NOMO-1 treated with dmso at 0.1 percent for 144 hours (cell line): ENCODE measurements at regions not wholly inside any gene's neighbourhood (a gene's known extent, or its start where the extent isn't known, plus 50 kb on each side); places are given as distances from the start of the nearest gene placed in this dataset.
A peak's percentile ranks its signal among the peaks of the same experiment; 100 is the strongest.

Experiments
- DNase-seq: peaks from one replicate; lab custom pipeline; 2025; ENCODE audit not compliant: unreplicated experiment; lab: John Stamatoyannopoulos, UW

GRCh38 chr2:128467321-128467969, 148.8 kb upstream of the HS6ST1 start:
- DNase-seq: no peak

- no peak for DNase-seq
Measured at GRCh38 chr2:128468186-128468920, 149.7 kb upstream of the HS6ST1 start.

GRCh38 chr2:128469203-128469602, 150.5 kb upstream of the HS6ST1 start:
- DNase-seq: no peak

GRCh38 chr2:128469875-128470274, 151.2 kb upstream of the HS6ST1 start:
- DNase-seq: no peak

- no peak for DNase-seq
Measured at GRCh38 chr2:128472789-128473174, 154.1 kb upstream of the HS6ST1 start.

- peak; percentile 96 for DNase-seq
Measured at GRCh38 chr2:128473175-128474035, 154.7 kb upstream of the HS6ST1 start.

GRCh38 chr2:128474036-128474955, 155.6 kb upstream of the HS6ST1 start:
- DNase-seq: no peak

GRCh38 chr2:128474962-128475361, 156.3 kb upstream of the HS6ST1 start:
- no peak for DNase-seq

- DNase-seq: no peak
Measured at GRCh38 chr2:128475427-128476211, 157.0 kb upstream of the HS6ST1 start.

- no peak for DNase-seq
Measured at GRCh38 chr2:128477026-128477820, 158.6 kb upstream of the HS6ST1 start.

GRCh38 chr2:128477891-128478290, 159.2 kb upstream of the HS6ST1 start:
- DNase-seq: no peak

GRCh38 chr2:128485761-128486639, 167.3 kb upstream of the HS6ST1 start:
- no peak for DNase-seq

GRCh38 chr2:128486640-128487375, 168.1 kb upstream of the HS6ST1 start:
- no peak for DNase-seq

- no peak for DNase-seq
Measured at GRCh38 chr2:128487650-128488387, 169.2 kb upstream of the HS6ST1 start.

GRCh38 chr2:128488434-128488833, 169.8 kb upstream of the HS6ST1 start:
- no peak for DNase-seq

- DNase-seq: no peak
Measured at GRCh38 chr2:128489526-128490273, 171.0 kb upstream of the HS6ST1 start.
